Endothelial cell of umbilical vein (primary cell): ENCODE measurements at regions not wholly inside any gene's neighbourhood (a gene's known extent, or its start where the extent isn't known, plus 50 kb on each side); places are given as distances from the start of the nearest gene placed in this dataset.

Experiments
- BruUV-seq: library from RNA; stranded (reverse); fragments of 400-500 nt; replicated peaks from 2 replicates; lab custom pipeline; 2021; lab: Mats Ljungman, UMichigan
- CTCF ChIA-PET: fragments of 300-600, 350-600 bp; sonication (Branson Sonifier 250); formaldehyde crosslinking; loops from one replicate; lab custom pipeline; 2021; ENCODE audit warnings: antibody characterized with exemption, inconsistent platforms; lab: Charles Lee
- POLR2A ChIA-PET: fragments of 300-600, 350-600 bp; sonication (Branson Sonifier 250); formaldehyde crosslinking; loops from one replicate; lab custom pipeline; 2021; ENCODE audit warnings: antibody characterized with exemption, inconsistent platforms; lab: Charles Lee
- DNase-seq: peaks from one replicate; pipeline ENCODE4 v3.0.0-alpha.2; 2011; ENCODE audit warnings: low read depth, low spot score
- FAIRE-seq: peaks from 2 replicates; lab custom pipeline; 2011; peaks lifted over from hg19 to GRCh38; lab: Jason Lieb, UNC
- H2AFZ ChIP-seq: 2 replicates; pipeline ENCODE4 v1.6.0; 2012; ENCODE audit warnings: low read depth, low read length, control low read depth, inconsistent platforms
- H3K27ac ChIP-seq: 2 replicates; pipeline ENCODE4 v1.5.1; 2011; ENCODE audit warnings: low read depth, mild to moderate bottlenecking, control low read depth, low read length, moderate library complexity; ENCODE audit not compliant: insufficient read depth
- H3K27me3 ChIP-seq, 2 experiments: 2 replicates each; pipeline versions ENCODE4 v1.6.0 to v1.6.1; 2011; ENCODE audit warnings: low read length in 2 of 2, mixed read lengths in 1 of 2; ENCODE audit not compliant: control insufficient read depth in 2 of 2, insufficient read depth in 2 of 2
- H3K36me3 ChIP-seq, 2 experiments: 2 replicates in 1 of 2; 3 replicates in 1 of 2; pipeline ENCODE4 v1.5.1; 2011; ENCODE audit warnings: low read length in 2 of 2, mild to moderate bottlenecking in 1 of 2, moderate library complexity in 1 of 2; ENCODE audit not compliant: control insufficient read depth in 2 of 2, insufficient read depth in 2 of 2; ENCODE audit errors: extremely low read depth in 1 of 2
- H3K4me1 ChIP-seq: 3 replicates; pipeline ENCODE4 v1.5.1; 2011; ENCODE audit warnings: mild to moderate bottlenecking, low read length; ENCODE audit not compliant: control insufficient read depth, insufficient read depth; ENCODE audit errors: extremely low read depth
- H3K4me2 ChIP-seq: 2 replicates; pipeline ENCODE4 v1.6.1; 2011; ENCODE audit warnings: low read length, control low read depth, mixed read lengths; ENCODE audit not compliant: insufficient read depth
- H3K4me3 ChIP-seq, 3 experiments: fragments of 200-600 bp in 1 of 3; sonication (generic), shearing (Covaris generic) in 1 of 3; replicated peaks in 1 of 3; 2 replicates each; pipeline ENCODE4 v1.5.1; 2011 to 2016; ENCODE audit warnings: control low read depth in 3 of 3, low read length in 3 of 3, mild to moderate bottlenecking in 2 of 3, inconsistent platforms in 1 of 3, low read depth in 1 of 3, moderate library complexity in 1 of 3; ENCODE audit not compliant: insufficient read depth in 1 of 3
- H3K79me2 ChIP-seq: 2 replicates; pipeline ENCODE4 v1.6.0; 2012; ENCODE audit warnings: low read length, inconsistent platforms; ENCODE audit not compliant: control insufficient read depth, insufficient read depth
- H3K9ac ChIP-seq: replicated peaks from 2 replicates; pipeline ENCODE3; 2011; ENCODE audit warnings: low read length, control low read depth; ENCODE audit not compliant: insufficient read depth; ENCODE audit errors: extremely low read depth
- H3K9me1 ChIP-seq: replicated peaks from 3 replicates; pipeline ENCODE4 v1.6.0; 2011; ENCODE audit warnings: mild to moderate bottlenecking, low read length; ENCODE audit not compliant: control insufficient read depth, insufficient read depth; ENCODE audit errors: extremely low read depth
- H3K9me3 ChIP-seq: replicated peaks from 2 replicates; pipeline ENCODE4 v1.5.1; 2012; ENCODE audit warnings: low read length, inconsistent platforms; ENCODE audit not compliant: control insufficient read depth, insufficient read depth
- H4K20me1 ChIP-seq: replicated peaks from 2 replicates; pipeline ENCODE3; 2011; ENCODE audit warnings: mild to moderate bottlenecking, low read length; ENCODE audit not compliant: control insufficient read depth, insufficient read depth; ENCODE audit errors: extremely low read depth
- EZH2 ChIP-seq: IDR thresholded peaks from 2 replicates; pipeline ENCODE4 v1.6.1; 2012; ENCODE audit warnings: borderline replicate concordance, low read depth, mild to moderate bottlenecking, moderate library complexity, low read length, inconsistent platforms; ENCODE audit not compliant: severe bottlenecking
- FOS ChIP-seq: IDR thresholded peaks from 2 replicates; pipeline ENCODE4 v1.6.1; 2011; ENCODE audit warnings: mild to moderate bottlenecking, low read length, moderate library complexity, borderline replicate concordance; ENCODE audit not compliant: insufficient read depth
- GATA2 ChIP-seq: IDR thresholded peaks from 2 replicates; pipeline ENCODE4 v1.7.0; 2011; ENCODE audit warnings: low read depth, mild to moderate bottlenecking, moderate library complexity, mixed read lengths, low read length; ENCODE audit not compliant: insufficient read length, insufficient read depth
- JUN ChIP-seq: IDR thresholded peaks from 2 replicates; pipeline ENCODE4 v1.6.1; 2011; ENCODE audit warnings: borderline replicate concordance, low read depth; ENCODE audit not compliant: insufficient read length, insufficient read depth
- MAX ChIP-seq: IDR thresholded peaks from 2 replicates; pipeline ENCODE4 v1.6.1; 2011; ENCODE audit not compliant: insufficient read depth, insufficient read length
- MYC ChIP-seq: IDR thresholded peaks from one replicate; pipeline ENCODE4 v1.6.1; 2011; ENCODE audit warnings: mild to moderate bottlenecking, low read depth, low read length
- POLR2A ChIP-seq: IDR thresholded peaks from 2 replicates; pipeline ENCODE4 v1.6.1; 2012; ENCODE audit warnings: low read depth, mild to moderate bottlenecking, control low read depth, low read length
- POLR2AphosphoS5 ChIP-seq: IDR thresholded peaks from 2 replicates; pipeline ENCODE4 v1.6.1; 2012; ENCODE audit warnings: low read depth, mild to moderate bottlenecking, control low read depth, low read length, moderate library complexity; ENCODE audit not compliant: insufficient read depth
- dilution Hi-C: fragments of 300-500 bp; cut with MboI; formaldehyde crosslinking; loops from one replicate; pipeline ENCODE4 v1.15.0; 2019; ENCODE audit warnings: low sequenced_read_pairs; ENCODE audit not compliant: extremely low pct_ligation_motif_present
- intact Hi-C: fragments of 100-400 bp; cut with micrococcal nuclease; formaldehyde crosslinking; loops from one replicate; pipeline ENCODE4 v1.10.0; 2022
- TF ChIP-seq, protein P1 (sequence below), 2 donors: IDR thresholded peaks; 1 replicate in 1 of 2; 2 replicates in 1 of 2; pipeline ENCODE4 v1.5.1; 2011; ENCODE audit warnings: low read length in 2 of 2, mild to moderate bottlenecking in 2 of 2, moderate library complexity in 2 of 2, control low read depth in 1 of 2, inconsistent platforms in 1 of 2, low read depth in 1 of 2; ENCODE audit not compliant: insufficient read depth in 1 of 2; ENCODE audit errors: extremely low read depth in 1 of 2

DNA sequence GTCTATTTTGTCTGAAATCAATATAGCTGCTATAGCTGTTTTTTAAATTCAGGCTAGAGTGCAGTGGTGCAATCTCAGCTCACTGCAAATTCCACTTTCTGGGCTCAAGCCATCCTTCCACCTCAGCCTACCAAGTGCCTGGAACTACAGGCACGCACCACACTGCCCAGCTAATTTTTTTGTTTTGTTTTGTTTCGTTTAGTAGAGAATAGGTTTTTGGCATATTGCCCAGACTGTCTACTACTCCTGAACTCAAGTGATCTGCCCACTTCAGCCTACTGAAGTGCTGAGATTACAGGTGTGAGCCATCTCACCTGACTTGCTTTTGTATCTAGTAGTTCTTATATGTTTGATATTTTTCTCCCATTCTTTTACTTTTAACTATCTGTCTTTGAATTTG, 259.7 kb downstream of the CDH19 start:
- ChIA-PET POLR2A (no interaction called here), CTCF (no interaction called here)
- no TSS peak for BruUV-seq
- dilution Hi-C loops (no loop called here), intact Hi-C loops (no loop called here)
- Histone ChIP-seq H3K27me3 (no peaks in the 10 kb centered on the region), H3K27ac (no peak overlapping the region), H3K79me2 (no peaks in the 10 kb centered on the region), H3K9me3 (no peaks in the 10 kb centered on the region), H3K9me1 (no peaks in the 10 kb centered on the region), H2AFZ (no peak overlapping the region), H3K36me3 (no peaks in the 10 kb centered on the region), H3K4me1 (no peaks in the 10 kb centered on the region), H3K4me2 (no peak overlapping the region), H3K9ac (no peak overlapping the region), H3K4me3 (no peak overlapping the region), H4K20me1 (no peaks in the 10 kb centered on the region)
- DNase-seq (no peak), FAIRE-seq (no peak)
- TF ChIP-seq JUN: no peak
- TF ChIP-seq EZH2: no peak
- TF ChIP-seq GATA2: no peak
- no peak for TF ChIP-seq MAX
- TF ChIP-seq, protein P1, sequence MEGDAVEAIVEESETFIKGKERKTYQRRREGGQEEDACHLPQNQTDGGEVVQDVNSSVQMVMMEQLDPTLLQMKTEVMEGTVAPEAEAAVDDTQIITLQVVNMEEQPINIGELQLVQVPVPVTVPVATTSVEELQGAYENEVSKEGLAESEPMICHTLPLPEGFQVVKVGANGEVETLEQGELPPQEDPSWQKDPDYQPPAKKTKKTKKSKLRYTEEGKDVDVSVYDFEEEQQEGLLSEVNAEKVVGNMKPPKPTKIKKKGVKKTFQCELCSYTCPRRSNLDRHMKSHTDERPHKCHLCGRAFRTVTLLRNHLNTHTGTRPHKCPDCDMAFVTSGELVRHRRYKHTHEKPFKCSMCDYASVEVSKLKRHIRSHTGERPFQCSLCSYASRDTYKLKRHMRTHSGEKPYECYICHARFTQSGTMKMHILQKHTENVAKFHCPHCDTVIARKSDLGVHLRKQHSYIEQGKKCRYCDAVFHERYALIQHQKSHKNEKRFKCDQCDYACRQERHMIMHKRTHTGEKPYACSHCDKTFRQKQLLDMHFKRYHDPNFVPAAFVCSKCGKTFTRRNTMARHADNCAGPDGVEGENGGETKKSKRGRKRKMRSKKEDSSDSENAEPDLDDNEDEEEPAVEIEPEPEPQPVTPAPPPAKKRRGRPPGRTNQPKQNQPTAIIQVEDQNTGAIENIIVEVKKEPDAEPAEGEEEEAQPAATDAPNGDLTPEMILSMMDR (IDR thresholded peaks at IDR 0.05; ENCODE audit: extremely low read depth in 1 of 2, insufficient read depth in 1 of 2, low read depth in 1 of 2, low read length in 2 of 2): no peak
- TF ChIP-seq POLR2A: no peak
- no peak for TF ChIP-seq MYC
- TF ChIP-seq FOS: no peak
- TF ChIP-seq POLR2AphosphoS5: no peak
